NCI-H128 (cell line): ENCODE measurements at regions not wholly inside any gene's neighbourhood (a gene's known extent, or its start where the extent isn't known, plus 50 kb on each side); places are given as distances from the start of the nearest gene placed in this dataset.

Source experiments
- DNase-seq: peaks from one replicate; lab custom pipeline; 2025; ENCODE audit not compliant: unreplicated experiment; lab: John Stamatoyannopoulos, UW

DNA sequence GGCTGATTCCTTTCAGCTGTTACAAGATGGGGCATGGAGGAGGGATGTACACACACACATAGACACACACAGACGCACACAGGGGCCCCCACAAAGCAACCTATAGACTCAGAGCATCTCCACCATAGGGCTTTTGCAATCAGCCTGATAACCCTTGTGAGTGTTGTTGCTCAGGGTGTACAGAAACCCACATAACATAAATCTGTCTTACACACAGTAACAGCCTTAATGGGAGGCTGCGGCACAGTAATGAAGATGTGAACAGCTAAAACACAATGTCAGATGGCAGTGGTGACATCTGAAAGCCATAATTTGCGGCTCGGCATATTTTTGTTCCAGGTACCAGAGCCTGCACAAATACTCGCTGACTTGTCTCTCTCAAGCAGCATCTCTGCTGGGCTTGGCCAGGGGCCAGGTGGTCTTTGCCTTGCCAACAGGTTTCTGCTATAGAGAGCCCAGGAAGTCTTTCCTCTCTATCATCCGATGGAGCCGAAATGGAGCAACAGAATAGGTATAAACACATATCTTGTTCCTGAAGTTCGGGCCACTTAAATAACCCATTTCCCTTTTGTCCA is 357.2 kb upstream of the GATB start:
- no peak for DNase-seq

DNA sequence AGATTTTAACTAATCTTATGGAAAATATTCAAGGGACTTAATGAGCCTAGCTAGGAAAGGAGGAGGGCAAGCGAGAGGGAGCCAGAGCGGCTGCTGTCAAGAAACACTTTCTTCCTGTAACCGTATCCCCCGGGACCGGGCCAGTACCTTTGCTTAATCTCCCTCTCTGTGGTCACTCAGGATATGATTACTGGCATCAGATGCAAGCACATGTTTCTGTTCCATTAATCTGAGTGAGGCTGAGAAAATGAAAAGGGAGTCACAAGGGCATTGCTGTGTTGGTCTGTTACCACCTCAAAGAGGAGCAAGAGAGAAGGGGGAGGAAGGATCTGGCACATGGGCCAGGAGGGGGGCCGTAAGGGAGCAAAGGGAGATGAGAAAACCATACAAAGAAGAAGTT is 356.7 kb upstream of the GATB start:
- no peak for DNase-seq

DNA sequence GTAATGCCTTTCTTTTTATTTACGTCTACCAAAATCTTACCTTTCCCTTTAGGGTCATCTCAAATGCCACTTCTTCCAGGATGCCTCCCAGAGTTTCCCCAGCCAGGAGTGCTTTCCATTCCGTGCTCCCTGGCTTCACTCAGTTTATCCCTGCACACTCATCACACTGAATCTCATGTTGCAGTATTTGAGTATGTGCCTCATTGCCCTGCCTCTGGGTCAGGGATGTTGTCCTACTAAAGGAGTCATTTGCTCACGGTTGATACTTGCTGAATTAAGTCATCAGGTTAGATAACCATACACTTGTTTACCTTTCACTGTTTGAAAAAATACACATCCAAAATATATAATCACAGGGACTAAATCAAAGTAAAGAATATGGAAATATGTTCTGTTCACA is 356.2 kb upstream of the GATB start:
- no peak for DNase-seq

DNA sequence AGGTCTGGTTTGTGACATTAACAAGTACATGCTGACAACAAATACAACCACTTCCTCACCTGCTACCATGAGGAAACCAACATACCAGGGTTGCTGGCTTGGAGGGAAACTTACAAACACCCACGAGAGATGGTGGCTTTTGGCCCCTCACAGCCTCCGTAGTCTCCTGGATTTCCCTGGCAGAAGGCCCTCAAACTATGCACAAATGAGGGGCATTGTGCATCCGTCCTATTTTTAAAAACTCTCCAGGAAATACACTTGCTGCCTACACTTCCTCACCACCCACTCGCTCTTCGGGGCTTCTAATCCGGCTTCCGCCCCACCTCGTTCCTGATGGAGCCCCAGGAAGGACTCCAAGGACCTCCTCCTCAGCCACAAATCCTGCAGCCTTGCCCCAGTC is 355.0 kb upstream of the GATB start:
- DNase-seq, result no peak

DNA sequence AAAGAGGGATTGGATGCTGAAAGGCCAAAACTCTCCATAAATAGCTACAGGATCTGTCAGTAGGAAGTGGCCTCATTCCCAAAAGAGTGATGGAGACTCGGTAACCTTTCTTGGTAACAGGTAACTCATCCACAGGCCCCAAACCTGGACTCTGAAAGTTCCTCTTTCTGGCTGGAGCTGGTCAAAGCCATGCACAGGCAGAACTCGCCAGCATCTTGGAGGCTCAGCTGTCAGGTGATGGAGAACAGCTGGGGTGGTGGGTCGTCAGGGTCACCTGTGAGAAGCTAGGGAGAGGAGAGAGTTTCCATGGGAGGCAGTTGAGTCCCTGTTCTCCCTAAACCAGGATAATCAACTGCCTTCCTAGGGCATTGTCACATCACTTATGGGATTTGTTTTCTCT is 354.3 kb upstream of the GATB start:
- no peak for DNase-seq

DNA sequence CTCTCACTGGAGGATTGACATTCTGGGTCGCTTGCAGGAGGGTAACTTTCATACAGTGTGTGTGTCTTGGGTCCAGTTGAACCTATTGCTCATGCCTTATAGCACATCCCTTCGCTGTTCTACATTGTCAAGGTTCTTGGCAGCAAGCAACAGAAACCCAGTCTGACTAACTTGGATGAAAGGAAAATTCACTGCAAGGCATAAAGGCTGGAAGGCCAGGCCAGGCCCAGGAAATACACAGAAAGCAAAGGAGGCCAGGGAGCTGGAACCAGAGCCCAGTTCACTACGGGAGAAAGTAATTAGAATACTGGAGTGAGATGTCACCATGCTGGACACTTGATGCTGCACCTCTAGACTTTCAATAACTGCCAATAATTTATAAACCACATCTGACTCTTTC is 353.8 kb upstream of the GATB start:
- no peak for DNase-seq

DNA sequence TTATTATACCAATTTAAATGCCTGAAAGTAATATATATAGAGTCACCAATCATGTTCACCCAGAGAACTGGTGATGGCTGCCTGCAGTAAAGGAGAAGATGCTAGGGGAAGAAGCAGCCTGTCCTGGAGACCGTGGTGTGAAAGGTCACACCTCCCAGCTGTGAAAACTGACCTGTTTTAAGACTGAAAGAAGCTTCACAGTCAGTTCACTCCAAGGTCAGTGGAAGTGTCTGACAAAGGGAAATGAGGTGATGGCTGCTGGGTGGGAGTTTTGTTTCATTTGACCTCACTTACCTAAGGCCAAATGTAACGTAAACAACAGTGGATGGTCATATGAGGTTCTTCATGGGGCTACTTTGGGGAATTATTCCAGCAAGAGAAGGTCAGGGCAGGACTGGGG is 352.1 kb upstream of the GATB start:
- no peak for DNase-seq

DNA sequence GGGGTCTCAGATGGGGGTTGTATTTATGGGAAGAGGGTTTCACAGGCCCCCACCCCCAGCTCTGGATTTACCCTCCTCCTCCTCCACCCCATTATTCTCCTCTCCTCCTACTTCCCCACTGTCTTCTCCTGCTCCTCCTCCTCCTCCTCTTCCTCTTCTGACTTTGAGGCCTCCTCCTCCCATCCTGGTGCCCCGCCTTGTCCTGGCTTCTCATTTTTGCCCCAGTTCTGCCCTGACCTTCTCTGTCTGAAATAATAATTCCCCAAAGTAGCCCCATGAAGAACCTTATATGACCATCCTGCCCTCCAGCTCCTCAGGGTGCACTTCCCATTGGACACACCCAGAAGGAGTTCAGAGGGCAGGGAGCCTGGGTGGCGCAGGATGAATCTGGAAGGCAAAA is 351.4 kb upstream of the GATB start:
- DNase-seq, result no peak

DNA sequence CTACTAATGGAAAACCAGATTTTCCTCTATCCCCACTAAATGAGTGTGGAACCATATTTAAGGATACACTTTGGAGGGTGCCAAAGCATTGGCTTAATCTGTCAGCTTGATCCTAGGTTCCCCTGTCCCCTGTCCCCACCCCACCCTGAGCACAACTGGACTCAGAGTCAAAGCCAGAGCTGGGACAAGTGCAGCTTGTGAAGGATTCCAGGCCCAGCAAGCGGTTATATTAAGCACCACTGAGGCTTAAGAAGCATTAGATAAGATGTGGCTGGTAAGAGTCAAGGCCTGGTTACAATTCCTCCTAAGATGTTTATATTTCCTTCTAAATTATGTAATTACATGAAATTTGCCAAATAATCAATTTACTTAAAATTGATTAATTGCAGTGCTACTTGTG is 350.0 kb upstream of the GATB start:
- no peak for DNase-seq

DNA sequence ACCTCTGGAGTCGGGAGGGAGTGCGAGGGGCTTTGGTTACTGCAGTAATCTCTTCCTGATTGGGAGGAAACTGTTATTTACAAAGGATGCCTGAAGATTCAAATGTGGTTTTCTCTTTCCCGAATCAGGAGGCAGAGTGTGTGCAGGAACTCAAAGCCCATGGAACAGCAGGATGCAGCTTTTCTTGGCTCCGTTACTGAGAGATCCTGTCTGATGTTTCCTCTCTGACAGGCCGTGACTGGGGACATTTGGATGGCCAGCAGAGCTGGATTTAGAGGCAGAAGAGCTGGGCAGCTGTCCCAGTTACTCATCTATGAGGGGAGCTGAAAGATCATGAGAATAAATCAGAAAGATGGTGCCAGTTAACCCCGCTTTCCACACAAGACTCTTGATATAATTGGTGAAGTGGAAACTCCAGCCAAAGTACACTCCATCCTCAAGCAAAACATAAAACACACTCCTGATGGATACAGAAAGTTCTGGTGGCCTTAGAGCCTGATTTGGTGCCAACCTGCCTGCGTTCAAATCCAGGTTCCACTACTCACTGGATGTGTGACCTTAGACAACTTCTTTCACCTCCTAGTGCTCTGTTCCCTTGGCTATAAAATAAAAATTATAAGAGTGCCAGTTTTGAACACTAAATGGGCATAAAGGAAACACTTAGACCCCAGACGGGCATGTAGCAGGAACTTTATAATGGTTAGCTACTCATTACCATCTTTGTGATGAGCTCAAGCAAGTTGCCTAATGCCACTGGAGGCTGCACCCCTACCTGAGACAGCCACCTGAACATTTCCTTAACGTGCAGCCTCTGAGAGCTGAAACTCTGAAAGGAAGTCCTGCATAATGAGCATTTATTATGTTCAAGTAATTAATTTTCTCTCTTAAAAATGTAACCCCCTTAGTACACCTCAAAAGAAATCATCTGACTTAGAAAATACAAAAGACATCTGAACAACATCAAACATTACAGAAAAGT is 349.0 kb upstream of the GATB start:
- DNase-seq, result no peak

DNA sequence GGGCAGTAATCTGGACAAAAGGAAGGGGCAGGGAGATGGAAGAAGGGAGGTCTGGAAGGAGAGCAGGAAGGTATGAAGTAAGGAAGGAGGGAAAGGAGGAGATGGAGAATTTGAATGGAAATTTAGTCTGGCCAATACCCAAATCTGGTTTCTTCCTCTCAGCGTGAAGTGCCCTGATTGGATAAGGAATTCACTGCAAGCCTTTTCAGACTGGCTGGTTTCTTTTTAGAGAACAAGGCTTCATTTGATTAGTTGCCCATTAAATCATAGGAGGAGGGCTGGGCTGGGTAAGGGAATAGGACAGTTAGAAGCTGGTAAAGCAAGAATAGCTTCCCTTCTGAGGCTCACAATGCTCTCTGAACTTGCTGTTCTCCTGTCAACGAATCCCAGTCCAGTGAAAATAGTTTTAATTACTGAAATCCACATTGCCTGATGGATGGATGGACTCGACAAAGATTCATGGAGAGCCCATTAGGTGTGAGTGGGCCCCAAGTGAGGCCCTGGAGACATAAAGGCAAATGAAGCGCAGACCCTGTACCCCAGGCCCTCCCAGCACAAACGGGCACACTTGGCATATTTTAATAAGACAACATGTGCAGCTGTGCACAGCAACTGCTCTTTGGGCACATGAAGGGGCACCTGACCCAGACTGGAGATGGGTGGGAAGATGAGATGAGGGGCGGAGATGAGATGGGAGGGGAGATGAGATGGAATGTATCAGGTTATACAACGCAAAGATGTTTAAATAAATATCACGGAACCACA is 347.1 kb upstream of the GATB start:
- no peak for DNase-seq

DNA sequence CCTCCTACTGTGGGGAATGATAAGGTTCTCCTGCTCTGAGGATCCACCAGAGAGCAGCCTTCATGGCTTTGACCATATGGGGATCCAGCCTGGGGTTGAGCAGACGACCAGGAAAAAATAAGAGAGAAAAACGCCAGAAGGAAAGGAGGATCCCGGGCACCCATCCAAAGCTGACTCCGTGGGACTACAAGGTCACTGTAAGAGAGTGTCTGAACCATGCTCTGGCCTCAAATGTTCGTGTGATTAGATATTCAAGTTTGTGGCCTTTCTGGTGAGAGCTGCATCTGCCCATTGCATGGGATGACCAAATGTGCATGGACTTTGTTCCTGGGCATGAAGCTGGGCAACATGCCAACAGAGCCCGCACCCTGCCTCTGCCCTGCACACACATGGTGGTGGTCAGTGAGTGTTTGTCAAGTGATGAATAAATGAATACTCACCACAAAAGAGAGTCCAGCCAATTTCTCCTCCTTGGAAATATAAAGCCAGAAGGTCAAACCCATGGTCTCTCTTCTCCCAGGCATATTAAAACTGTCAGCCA is 346.0 kb upstream of the GATB start:
- DNase-seq, result no peak

DNA sequence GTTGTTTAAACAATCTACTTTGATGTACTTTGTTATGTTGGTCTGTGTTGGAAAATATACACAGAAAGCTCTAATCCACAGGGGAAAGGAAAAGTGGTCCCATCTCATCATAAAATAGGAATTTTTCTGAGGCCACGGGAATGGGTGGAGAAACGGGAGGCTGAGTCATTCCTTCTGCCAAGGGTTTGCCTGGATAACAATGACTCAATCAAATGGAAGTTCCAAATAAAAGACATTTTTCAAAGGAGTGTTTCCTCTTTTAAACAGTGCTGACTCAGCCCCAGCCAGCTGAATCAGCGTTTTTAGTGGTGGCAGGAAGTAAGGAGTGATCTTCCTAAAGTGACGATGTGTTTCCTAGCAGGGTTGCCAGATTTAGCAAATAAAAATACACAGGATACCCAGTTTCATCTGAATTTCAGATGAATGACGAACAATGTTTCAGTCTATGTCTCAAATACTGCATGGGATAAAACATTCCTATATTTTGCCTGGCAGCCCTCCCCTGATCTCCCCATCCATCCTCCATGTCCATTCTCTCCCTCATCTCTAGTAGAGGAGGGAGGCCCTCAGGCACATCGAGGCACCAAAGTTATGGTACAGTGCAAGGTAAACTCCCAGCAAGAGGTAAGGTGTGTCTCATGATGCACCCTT is 345.4 kb upstream of the GATB start:
- DNase-seq, result no peak

DNA sequence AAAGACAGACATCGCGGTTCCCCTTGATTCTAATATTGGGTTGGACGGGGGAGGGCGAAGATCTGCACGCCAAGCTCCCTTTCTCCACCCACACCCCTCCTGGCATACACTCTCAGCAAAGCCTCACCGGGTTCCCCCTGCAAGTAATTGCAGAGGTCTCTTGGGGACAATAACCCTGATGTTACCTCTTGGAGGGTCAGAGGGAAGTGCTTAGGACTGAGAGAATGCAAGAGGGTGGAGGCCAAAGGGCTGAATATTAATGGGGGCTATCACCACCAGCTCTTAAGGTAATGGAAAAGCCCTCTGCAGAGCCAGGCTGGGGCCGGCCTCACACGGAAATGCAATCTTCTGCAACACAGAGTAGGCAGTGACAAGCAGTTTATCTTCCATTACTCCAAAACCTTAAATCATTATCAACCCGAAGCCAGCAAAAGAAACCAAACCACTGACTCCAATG is 344.1 kb upstream of the GATB start:
- DNase-seq, result no peak

DNA sequence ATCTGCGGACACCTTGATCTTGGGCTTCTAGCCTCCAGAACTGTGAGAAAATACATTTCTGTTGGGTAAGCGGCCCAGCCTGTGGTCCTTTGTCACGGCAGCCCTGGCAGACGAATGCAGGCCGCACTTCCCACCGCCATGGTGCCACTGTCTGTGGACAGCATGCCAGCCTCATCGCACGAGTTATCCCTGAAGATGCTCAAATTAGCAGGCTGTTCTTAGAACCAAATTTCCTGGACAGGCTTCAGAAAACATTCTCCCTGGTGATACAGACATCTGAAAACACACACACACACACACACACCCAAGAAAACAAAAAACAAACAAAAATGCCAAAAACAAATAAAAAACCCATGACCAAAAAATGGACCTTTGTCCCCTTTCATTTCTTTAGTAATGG is 343.5 kb upstream of the GATB start:
- no peak for DNase-seq

DNA sequence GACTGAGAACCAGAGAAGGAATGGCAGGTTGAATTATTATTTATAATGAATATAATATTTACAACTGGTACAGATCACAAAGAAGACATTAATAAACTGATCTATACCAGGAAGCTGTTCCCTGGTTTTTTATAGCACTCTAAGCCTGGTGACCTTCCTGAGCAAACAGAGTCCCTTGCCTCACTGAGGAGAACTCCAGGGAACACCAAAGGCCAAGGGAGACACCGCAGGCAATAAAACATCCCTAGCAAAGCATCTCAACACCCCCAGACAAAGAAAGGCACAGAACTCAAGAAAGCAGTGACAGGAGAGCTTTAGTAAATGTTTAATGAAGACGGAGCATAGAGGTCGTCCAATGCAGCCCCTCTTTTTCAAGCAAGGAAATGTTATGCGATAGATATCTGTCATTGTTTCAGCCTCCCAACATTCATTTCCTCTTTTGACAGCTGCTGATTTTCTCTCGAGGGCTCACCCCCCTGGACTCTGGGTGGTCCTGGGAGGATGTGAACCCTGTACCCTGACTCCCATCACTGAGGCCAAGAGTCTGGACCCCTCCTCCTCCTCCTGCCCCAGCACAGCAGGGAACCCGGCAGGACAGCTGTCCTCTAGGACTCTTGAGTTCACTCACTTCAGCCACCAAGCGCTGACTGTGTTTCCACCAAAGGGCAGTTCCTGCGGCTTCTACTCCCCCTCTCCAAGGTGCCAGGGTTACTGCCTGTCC is 342.5 kb upstream of the GATB start:
- DNase-seq, result no peak

DNA sequence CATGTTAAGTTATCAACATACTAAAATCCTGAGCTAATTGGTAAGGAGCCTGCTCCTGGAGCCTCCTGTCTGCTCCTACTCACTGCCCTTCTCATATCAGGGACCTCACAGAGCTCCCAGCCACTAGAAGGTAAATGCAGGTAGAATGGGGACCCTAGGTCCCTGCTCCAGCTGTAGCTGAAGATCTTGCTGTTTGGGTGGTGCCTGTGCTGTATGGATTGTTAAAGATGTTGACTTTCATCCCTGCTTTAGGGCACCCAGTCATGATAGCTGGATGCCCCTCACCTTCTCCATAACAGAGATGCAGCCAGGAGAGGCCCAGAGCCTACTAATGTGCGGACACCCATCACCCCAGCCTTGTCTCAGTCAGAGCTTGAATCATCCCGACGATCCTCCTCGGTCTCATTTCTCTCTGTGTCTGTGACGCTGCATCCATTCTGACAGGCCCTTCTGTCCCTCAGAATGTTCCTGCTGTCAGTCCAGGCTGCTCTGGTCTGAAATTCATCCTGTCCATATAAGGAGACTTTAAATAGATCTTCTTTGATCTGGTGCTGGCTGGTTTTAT is 341.7 kb upstream of the GATB start:
- no peak for DNase-seq

DNA sequence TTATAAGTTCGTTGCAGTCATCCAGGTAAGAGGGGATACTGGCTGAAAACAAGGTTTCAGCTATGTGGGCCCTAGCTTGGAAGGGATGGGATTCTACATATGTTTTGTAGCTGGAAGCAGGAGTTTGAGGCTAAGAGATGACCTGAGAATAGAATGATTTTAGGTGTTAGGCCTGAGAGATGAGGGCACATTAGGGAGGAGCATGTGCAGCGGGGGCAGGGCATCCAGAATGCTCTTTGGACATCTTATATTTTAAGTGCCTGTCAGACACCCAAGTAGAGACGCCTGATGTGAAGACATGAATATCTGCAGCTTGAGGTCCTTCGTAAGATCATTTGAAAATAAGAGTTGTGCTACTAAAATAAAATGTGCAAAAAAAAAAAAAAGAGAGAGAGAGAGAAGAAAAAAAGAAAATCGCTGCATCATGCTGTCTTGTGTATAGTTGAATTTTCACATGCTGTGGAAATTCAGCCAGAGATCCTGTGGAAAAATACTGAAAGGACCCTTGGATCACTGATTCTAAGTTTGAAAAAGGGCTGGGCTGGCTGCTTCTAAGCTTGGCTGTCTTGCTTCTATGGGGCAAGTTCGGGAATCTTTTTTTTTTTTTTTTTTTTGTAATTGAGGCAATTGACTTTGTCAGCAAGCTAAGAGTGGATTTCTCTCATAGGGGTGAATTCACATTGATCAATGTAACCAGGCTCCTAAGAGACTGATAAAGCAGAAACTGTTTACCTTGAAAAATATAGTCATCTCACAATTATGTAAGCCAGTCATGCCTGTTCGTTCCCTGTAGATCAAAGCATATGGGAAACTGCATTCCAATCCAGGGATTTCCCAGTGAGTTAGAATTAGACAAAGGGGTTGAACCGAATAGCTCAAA is 341.0 kb upstream of the GATB start:
- DNase-seq, result no peak
